Right hindlimb (tissue), 1 donor: ENCODE measurements at regions not wholly inside any gene's neighbourhood (a gene's known extent, or its start where the extent isn't known, plus 50 kb on each side); places are given as distances from the start of the nearest gene placed in this dataset.

Experiments
- DNase-seq: peaks from one replicate; pipeline ENCODE4 v3.0.0-alpha.2; 2018

DNA sequence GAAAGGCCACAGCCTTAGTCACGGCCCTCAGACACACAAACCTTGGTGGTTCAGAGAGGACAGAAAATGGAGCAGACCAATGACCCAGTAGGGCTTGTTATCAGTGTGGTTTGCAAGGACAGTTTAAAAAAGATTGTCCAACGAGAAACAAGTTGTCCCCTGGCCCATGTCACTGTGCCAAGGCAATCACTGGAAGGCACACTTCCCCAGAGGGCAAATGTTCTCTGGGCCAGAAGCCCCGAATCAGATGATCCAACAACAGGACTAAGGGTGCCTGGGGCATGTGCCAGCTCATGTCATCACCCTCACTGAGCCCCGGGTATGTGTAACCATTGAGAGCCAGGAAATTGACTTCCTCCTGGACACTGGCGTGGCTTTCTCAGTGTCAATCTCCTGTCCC is 950.1 kb upstream of the CTNND2 start:
- no peak for DNase-seq

DNA sequence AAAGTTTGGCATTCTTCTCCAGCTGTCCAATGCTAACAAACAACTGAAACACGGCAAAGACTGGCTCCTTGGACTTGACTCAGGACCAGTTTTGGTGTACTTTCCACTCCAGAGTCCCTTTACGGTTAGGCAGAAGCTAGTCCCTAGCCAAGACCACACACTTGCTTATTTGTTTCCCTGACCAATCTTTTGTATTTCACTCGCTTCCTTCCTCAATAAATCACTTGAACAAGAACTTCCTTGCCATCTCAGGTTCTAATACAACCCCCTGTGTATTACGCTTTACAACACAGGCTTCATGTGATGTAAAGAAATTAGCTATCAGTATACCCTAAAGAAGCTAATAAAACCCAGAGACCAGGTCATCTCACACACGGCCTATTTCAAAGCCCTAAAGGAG is 947.5 kb upstream of the CTNND2 start:
- DNase-seq, result no peak

DNA sequence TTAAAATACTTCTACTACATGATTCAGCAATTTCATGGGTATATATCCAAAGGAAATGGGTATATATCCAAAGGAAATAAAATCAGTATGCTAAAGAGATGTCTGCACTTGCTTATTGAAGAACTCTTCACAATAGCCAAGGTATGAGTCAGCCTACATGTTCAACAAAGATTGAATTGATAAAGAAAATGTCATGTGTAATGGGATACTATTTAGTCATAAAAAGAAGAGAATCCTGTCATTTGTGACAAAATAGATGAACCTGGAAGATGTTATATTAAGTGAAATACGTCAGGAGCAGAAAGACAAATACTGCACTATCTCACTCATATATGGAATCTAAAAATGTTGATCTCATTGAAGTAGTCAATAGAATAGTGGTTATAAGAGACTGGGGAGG is 944.5 kb upstream of the CTNND2 start:
- DNase-seq, result no peak

DNA sequence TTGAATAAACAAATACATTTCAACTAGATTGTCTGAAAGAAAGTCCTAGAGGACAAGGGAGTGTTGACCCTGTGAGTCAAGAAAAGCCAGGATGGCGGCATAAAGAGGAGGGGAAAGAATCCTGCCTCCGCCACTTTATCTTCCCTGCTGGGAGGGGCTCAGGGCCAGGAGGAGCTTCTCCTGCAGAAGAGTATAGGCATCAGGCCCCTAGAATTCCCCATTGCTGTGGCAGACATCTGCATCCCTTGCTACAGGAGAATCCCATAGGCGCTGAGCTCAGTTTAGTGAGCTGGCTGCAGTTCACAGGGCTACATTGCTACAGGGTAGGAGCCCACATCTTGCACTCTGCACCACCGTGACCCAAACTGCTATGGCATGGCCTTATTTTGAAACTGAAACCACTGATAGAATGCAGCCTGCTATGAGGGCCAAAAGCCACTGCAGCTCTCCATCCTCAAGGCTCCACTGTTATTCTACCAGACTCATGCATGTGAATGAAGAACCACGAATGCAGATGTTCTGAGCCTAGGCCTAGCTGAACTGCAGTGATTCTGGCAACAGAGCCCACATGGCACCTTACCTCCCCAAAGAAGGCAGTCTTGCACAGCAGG is 941.4 kb upstream of the CTNND2 start:
- DNase-seq, result no peak

DNA sequence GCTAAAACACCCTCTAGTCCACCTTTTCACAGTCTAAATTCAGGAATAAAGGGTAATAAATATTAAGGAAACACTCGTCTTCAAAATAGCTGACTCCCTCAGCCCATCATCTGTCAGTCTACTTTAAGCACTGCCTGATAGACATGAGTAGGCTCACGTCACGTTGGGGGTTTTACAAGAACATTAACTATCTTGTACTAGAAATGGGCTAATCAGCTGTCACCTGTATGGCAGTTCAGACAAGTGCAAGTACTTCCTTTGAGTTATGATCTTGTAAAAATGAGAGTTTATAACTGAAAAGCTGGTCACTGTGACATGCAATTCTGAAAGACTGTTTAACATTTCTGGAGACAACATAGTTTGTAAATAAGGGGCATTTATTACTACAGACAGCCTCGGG is 936.7 kb upstream of the CTNND2 start:
- DNase-seq, result no peak

DNA sequence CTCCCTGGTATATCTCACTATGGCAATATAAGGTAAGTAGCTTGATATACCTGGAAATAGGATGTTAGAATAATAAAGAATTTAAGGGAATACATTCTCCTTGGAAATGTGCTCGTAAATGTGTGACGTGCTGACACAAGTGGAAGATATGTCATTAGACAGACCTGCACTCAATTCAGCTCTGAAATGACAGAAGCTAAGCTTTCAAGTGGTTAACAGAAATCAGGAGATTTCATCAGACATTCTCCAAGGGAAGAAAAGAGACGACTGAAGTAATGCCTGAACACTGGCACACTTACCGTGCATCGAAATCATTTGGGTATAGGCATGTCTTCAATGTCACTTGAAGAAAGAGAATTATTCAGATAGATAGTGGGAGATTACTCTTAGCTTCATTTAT is 933.3 kb upstream of the CTNND2 start:
- DNase-seq, result no peak

DNA sequence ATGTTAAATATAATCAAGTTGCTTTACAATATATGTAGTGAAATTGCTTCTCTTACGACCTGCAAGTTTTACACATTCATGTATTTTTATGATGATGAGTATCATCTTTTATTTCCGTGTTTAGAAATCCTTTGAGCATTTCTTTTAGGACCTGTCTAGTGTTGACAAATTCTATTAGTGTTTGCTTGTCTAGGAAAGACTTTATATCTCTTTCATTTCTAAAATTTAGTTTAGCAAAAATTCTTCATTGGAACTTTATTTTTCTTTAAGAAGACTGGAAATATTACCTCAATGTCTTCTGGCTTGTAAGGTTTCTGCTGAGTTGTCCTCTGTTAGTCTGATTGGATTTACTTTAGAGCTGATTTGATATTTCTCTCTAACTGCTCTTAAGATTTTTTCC is 920.9 kb upstream of the CTNND2 start:
- DNase-seq, result no peak

DNA sequence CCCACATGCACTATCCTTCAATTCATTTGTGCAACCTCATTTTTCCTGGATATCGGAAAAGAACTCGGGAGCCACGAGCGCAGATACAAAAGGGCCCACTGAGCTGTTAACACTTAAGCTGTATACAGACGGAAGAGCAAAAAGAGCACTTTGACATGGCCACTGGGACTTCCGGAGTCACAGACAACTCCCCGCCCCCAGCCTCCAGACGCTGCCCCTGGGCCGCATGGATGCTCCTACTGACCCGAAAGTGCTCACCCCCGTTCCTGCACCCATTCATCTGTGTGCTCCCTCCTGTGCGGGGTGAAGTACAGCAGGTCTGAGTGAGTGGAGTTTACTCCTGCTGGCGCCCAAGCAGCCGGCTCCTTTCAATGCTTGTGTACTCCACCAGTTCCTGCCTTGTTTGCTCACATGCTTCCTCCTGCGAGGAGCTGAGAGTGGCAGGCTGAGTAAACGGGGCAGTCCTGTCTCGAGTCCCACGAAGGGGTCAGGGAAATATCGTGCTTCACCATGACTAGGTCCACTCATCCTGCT is 901.0 kb upstream of the CTNND2 start:
- DNase-seq, result no peak

DNA sequence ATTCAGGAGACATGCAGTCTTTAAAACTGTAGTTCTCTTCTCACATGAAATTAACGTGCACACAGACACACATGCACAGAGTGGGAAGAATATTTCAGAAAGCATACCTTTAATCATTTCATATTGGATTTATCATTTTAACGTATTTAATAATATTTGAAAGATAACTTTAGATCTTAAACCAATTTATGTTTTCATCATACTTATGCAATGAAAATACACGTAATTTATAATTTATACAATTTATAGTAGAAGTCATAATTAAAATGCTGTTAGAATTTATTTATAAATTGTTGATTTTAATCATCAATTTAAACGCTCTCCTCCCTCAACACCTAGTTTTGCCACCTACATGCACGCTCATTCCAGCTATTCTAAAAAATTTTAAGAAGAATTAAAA is 894.9 kb upstream of the CTNND2 start:
- DNase-seq, result no peak

DNA sequence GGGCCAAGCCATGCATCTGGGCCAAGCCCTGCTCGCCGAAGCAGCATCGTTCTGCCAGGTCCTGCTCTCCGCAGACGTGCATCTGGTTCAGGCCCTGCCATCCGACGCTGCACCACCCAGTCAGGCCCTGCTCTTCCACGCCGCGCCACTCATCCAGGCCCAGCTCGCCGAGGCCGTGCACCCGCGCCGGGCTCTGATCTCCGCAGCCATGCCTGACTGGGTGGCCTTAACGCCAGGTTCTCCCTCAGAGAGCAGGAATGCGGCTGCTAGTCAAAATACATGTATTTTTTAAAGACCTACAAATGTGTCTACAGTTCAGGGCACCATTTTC is 891.1 kb upstream of the CTNND2 start:
- no peak for DNase-seq

DNA sequence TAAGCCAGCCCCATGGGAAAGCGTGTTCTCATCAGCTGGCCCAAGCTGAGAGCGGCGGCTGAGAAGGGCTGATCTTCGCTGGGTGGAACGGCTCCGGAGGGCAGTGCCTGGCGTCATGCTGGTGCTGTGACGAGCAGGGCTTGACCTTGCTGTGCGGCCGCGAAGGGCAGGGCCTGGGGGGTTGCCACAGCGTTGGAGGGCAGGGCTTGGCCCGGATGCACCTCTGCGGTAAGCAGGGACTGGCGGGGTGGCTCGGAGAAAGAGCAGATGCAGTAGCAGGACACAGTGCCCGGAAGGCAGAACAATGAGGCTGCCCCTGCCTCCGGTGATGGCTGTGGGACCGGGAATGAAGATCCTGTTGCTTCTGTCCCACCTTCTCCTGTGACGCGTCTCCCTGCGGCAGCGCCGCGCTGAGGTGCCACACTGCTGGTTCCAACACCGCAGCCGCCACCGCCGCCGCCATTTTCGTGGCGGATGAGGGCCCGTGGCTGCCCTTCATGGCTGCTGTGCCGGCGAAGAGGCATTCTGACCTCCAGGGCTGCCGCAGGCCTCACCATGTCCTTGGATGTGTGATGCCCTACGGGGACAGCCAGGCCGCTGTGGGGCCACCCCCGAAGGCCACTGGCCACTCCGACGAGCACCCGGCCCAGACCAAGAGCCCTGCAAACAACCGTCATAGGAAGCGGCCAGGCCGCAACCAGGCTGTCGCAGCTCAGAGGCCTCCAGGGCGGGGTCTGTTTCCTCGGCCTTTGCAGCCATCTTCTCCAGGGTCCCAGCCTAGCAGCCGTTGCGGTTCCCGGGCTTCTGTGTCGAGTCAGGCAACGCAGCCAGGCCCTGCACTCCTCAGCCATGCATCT is 890.5 kb upstream of the CTNND2 start:
- no peak for DNase-seq

DNA sequence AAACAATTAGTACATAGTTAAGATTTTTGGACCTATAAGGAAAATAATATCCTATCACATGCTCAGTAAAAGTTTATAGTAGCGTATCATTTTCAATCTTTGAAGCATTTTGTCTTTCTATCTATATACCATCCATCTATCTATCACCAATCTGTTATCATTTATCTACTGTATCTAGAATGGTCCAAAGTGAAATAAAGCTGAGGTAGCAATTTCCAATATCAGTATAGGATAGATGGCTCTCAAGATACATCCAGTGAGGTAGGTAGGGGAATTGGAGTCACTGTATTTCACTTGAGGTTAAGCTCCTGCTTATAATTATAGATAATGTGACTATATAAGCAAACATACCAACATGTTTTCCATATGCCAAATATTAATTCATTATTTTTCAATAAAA is 889.1 kb upstream of the CTNND2 start:
- DNase-seq, result no peak

DNA sequence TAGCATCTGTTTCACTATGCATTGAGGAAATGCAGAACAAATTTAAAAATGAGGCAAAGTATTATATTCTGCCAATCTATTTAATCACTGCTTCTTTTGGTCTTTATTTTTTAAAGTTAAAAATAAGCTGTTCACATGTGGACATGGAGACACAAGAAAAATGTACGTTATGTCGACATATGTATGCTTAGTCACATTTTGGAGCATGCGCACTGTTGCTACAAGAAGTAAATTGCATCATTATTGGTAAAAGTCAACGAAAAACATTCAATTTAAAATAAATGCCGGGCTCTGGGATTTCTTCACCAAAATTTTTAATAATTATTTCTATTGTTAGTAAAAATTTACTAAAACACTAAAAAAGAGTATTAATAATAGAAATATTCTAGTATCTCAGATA is 876.3 kb upstream of the CTNND2 start:
- no peak for DNase-seq

DNA sequence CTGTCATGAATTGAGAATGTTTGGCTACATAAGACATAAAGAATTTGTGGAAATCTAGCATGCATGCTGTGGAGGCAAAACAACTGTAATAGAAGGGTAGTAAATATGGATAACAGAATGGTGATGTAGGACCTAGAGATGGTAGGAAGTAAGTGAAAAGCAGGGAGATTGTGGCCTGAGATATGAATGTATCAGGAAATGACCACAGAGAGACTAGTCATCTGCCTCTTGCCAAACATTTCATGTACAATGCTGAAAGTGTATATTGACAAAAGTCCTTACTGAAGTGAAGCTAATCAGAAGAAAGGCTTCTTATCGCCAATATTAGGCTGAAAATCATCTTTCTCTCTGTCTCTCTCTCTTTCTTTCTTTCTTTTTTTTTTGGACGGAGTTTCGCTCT is 873.1 kb upstream of the CTNND2 start:
- no peak for DNase-seq

DNA sequence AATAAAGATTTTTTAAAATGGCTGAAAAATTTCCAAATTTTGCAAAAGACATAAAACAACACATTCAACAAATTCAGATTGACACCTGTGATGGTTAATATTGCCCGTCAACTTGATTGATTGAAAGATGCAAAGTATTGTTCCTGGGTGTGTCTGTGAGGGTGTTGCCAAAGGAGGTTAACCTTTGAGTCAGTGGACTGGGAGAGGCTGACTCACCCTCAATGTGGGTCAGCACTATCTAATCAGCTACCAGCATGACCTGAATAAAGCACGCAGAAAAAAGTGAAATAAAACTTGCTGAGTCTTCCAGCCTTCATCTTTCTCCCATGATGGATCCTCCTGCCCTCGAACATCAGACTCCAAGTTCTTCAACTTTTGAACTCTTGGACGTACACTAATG is 868.0 kb upstream of the CTNND2 start:
- DNase-seq, result no peak

DNA sequence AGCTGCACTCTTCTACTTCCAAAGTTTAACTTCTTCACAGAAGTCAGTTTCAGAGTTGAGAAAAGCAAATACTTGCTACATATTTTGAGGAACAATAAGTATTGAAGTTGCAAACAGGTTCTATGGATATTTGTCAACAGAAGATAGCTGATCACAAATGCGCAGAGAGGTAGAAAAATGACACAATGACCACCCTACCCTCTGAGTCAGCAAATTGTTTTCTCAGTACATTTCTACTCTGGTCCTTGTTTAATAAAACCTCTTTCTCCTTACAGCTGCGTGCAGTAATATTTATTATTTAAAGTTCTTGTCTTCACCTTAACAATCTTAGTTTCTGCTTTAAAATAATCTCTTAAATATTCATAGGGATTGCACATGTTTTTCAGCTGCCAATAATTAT is 855.1 kb upstream of the CTNND2 start:
- DNase-seq, result no peak

DNA sequence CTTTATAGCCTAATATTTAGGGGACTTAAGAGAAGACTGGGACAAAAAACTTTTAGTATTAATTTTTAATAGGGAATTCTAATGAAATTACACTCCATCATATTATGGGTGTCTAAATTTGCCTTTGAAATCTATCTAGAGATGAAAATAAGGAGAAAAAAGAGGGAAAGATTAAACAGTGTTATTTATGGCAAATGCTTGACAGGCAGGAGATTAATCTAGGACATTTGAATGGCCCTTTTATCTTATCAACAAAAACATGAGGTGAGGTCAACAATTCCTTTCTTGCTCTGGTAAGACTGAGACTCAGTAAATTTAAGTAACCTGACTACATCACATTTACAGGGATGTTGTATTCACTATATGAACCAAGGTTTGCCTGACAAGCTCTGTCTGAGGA is 852.8 kb upstream of the CTNND2 start:
- no peak for DNase-seq

DNA sequence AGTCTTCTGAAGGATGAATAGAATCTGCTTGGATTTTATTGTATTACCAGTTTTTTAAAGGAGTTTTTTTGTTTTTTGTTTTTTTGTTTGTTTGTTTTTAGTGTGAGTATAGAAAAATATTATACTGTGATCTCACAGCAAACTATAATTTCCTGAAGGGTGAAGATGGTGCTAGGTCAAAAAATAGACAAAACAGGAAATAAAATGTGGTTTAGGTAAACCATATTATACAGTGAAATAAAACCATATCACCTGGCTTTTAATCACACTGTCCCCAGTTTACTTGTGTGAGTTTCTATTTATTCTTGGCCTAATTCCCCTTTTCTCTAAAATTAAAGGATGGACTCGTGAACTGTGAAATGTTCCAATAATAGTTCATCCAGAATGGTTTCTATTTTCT is 841.3 kb upstream of the CTNND2 start:
- no peak for DNase-seq

DNA sequence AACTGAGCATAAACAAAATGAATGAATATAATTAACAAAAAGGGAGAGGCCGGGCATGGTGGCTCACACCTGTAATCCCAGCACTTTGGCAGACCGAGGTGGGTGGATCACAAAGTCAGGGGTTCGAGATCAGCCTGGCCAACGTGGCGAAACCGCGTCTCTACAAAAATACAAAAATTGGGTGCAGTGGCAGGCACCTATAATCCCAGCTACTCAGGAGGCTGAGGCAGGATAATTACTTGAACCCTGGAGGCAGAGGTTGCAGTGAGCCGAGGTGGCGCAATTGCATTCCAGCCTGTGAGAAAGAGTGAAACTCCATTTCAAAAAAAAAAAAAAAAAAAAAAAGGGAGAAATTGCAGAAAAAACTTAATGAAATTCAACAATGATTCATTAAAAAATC is 839.3 kb upstream of the CTNND2 start:
- no peak for DNase-seq

DNA sequence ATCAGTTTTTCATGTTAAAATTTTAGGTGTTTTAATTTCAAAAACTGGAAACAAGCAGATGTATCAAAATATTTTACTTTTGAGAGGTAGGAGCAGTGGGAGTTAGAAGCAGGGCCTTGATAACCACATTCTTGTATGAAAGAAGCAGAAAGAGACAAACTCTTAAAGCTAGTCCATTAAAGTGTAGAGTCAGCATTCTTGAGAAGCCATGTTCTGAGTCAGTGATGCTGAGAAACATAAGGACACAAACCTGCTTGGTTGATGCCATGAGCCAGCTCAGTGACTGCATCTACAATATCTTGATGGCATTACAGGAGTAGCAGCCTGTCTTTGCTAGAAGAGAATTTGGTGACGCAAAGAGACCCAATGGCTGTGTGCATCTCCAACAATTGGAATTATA is 826.1 kb upstream of the CTNND2 start:
- DNase-seq, result no peak

DNA sequence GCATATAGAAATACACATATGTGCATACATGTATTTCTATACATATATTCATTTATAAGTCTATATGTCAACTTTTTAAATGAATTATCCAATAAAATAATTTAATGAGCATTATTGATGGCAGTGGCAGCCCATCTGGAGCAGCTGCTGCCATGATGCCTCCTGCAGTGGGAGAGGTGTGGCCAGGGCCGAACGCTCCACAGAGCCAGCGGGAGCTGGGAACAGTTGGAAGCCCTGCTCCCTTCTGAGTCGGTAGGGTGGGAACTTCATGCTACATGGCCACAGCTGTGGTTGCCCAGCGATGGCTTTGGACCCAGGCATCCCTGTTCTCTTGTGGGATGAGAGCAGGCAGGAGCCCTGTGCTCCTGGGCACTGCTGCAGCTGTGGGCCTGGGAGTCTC is 812.4 kb upstream of the CTNND2 start:
- DNase-seq, result no peak

DNA sequence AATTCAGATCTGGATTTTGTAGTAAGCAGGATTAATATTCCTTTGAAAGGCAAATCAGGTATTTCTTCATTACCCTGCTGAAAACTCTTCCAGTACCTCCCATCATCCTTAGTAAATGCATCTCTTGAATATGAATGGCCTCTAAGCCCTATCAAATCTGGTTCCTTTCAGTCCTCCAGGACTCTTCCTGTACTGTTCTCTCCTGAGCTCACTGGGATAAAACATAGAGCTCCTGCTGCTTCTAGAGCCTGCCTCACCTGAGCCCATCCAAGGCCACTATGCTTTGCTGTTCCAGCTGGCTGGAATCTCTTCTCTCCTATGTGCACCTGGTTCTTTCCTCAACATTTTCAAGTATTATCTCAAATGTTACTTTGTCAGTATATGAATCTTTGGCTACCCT is 803.3 kb upstream of the CTNND2 start:
- no peak for DNase-seq

DNA sequence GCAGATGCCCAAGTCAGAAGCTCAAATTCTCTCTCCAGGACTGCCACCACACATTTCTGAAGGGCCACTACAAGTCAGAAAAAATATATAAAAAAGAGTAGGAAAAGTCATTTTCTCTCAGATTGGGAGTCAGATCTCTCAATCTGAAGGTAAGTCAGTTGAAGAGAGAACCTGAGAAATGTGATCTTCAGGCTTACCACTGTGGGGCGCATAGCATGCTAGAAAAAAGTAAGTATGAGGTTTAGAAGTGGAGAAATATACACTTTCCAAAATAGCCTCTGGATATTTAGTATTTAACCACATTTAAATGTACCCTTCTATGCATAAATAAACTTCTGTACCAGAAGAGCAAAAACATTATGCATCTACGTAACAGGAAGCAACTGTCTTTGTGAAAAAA is 800.7 kb upstream of the CTNND2 start:
- no peak for DNase-seq

DNA sequence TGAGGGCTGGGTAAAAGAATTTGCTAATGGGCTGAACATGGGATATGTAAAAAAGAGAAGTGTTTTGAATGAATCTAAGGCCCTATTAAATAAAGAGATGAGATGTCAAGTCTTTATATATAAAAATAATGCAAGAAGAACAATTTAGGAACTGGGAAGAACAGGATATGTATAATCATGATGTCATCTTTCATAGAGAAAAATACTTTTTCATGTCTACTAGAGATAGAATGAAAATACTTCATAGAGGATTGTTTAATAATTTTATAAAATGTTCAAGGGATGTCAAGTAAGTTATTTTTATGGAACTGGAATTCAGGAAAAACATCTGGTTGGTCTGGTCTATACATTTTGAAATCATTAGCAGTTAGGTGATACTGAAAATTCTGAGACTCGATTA is 799.0 kb upstream of the CTNND2 start:
- DNase-seq, result no peak

DNA sequence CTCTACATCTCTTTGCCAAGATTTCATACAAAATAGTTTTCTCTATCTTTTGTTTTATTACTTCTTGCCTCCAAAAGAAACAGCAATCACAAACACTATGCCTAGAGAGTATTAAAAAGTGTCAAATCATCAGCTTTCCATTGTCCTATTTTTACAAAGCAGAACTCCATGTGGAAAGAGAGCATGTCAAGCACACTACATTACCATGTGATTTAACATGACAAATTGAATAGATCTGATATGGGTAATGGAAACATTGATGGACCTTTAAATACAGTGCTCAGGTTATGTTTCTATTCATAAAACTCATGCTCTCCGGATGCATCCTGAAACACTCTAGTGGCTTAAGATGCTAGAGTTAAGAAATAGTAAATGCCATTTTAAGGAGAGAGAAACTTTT is 791.4 kb upstream of the CTNND2 start:
- no peak for DNase-seq
